ENCODE measurements at regions not wholly inside any gene's neighbourhood (a gene's known extent, or its start where the extent isn't known, plus 50 kb on each side); places are given as distances from the start of the nearest gene placed in this dataset.

DNA sequence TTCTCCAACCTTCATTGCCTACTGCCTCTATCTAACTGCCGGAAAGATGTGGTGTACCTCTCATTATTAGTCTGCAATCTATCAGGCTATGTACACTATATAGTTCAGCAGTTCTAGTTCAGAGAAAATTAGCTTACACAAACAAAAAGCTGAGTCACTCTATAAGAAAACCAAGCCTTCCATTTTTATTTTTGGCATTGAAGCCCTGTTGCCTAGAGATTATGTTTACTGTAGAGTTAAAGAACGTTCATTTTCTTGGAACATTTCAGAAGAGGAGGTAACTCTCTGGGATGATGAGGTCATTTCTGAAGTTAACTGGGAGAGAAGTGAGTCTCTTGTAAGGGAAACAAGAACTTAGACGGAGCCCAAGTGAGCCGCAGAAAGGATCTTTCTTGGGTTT is 133.5 kb downstream of the FAM124B start:
- no peak for DNase-seq (ENCODE audit: low read depth, low spot score)
- H3K4me3 ChIP-seq (ENCODE audit: low read length): no peak overlapping the region

DNA sequence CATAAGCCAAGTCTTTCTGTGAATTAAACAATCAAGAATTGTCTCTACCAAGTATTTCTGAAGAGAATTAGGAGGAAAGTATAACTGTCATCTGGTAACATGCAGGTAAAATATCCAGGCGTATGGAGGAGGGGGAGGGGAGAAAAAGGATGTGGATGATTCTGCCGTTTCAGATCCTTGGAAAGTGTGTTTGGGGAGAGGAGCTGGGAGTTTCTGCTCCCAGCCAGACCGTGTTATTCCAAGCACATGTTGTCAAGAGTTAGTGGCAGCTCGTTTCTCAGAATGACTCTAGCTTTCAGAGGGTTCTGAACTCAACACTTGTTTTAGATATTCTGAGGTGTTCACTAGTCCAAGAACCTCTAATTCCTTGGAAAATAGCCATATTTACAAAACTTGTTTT is 137.6 kb downstream of the FAM124B start:
- DNase-seq (ENCODE audit: low read depth, low spot score): no peak
- H3K4me3 ChIP-seq (ENCODE audit: low read length): no peak overlapping the region

DNA sequence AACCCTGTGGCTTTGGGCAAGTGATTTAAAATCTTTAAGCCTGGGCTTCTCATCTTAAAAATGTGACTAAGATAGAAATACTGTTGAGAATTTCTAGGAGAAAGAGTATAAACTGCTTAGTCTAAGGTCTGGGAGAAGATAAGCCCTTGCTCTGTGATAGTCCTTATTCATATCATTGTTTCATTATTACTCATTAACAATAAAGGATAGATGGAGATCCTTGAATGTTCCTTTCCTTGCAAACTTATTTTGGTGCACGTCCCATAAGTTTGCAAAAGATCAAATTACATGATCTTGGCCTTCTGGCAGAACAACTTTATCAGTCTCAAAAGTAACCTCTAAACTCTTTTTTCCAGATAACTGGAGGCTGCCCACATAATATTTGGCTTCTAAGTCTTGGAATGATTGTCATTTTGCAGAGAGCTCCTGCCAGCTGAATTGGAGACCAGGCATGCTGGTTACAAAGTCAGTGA is 138.3 kb downstream of the FAM124B start:
- no peak overlapping the region for H3K4me3 ChIP-seq (ENCODE audit: low read length)
- no peak for DNase-seq (ENCODE audit: low read depth, low spot score)

DNA sequence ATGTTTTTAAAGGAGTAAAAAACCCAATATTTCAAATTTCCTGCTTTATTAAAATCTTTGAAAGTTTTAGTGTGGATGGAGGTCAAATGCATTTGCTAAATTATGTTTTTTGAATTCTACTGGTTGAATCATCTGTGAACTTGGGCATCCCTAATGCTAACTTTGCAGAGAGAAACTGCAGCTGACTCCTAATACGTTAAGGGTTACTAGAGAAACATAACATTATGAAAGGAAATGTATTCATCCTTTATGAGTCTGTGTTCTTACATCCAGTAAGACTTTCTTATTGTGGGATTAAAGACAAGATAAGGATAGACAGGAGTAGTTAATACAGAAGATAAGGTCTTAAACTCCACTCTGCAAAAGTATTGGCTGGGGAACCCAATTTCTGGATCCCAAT is 140.6 kb downstream of the FAM124B start:
- no peak for DNase-seq (ENCODE audit: low read depth, low spot score)
- H3K4me3 ChIP-seq (ENCODE audit: low read length): no peak overlapping the region

DNA sequence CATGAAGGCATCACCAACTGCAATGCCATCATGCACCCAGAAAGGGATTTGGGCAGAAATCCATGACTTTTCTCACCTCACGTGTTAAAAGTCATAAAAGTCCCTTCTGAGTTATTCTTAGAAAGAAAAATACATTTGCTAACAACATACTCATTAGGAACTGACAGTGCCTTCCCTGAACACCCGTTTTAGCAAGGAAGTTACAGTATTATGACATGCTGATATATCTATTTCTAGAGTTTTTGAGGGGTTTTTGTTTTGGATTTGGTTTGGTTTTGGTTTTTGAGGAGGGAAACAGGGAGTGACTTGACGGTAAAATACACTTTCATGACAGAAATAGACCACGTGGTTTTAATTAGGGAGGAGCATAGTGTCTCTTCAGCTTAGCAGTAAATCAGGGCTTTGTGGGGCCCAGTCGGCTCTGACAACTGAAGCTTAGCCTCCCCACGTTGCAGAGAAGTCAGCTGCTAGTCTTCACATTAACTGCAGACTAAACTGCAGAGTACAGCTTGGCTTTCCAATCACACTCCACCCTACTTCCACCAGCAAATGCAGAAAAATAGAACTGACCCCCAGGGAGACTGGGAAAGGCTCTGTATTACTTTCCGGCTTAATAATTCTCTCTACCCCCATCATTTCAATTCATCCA is 141.4 kb downstream of the FAM124B start:
- no peak for DNase-seq (ENCODE audit: low read depth, low spot score)
- no peak overlapping the region for H3K4me3 ChIP-seq (ENCODE audit: low read length)

DNA sequence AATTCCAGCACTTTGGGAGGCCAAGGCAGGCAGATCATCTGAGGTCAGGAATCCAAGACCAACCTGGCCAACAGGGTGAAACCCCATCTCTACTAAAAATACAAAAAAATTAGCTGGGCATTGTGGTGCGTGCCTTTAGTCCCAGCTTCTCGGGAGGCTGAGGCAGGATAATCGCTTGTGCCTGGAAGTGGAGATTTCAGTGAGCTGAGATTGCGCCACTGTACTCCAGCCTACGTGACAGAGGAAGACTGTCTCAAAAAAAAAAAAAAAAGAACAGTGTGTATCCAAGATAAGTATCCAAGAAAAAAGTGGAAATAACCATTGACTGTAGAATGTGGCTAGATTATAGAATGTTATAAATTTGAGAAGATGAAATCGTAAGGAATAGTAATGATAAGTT is 142.1 kb downstream of the FAM124B start:
- no peak for DNase-seq (ENCODE audit: low read depth, low spot score)
- H3K4me3 ChIP-seq (ENCODE audit: low read length): no peak overlapping the region

DNA sequence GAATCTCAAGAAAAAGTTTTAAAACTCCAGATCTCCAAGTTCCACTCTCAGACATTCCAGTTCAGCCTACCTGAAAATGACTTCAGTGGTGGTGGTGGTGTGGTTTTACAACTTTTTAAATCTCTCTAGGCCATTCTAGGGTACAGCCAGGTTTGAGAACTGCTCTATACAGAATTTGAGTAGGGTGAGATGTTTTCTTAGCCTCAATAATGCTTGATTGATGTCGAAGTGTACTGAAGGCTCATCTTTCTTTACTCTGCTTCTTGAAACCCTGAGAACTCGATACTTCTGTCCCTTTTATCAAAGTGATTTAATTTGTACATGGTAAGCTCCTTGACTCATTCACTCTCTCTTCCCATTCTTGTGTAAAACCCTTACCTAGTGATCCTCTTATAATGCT is 143.8 kb downstream of the FAM124B start:
- H3K4me3 ChIP-seq (ENCODE audit: low read length): no peak overlapping the region
- no peak for DNase-seq (ENCODE audit: low read depth, low spot score)

DNA sequence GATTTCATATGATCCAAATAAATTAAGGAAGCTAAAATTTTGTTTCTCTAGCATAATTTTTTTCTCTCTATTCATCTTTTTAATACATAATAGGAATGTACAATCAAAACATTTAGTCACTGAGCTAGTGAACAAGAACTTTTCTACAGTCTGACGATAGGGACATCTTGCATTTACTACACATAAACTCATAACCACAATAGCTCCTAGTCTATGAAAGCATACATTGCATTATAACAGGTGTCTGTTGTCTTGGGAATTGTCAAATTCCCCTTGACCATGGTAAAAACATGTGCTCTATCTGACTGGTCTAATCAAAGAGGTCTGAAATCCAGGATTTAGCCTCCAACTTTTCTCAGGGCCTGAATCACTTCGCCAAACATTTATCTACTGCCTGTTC is 144.8 kb downstream of the FAM124B start:
- no peak for DNase-seq (ENCODE audit: low read depth, low spot score)

DNA sequence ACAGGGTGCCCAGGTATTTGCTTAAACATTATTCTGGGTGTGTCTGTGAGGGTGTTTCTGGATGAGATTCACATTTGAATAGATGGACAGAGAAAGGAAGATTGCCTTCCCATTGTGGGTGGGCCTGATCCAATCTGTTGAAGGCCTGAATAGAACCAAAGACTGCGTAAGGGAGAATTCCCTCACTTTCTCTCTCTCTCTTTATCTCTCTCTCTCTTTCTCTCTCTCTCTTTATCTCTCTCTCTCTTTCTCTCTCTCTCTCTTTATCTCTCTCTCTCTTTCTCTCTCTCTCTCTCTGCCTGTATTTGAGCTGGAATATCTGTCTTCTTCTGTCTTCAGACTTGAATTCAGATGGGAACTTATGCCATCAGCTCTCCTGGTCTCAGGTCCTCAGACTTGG is 148.4 kb downstream of the FAM124B start:
- H3K4me3 ChIP-seq (ENCODE audit: low read length): no peak overlapping the region
- no peak for DNase-seq (ENCODE audit: low read depth, low spot score)

More for the DNA sequence above, 144.8 kb downstream of the FAM124B start:
- no peak overlapping the region for H3K4me3 ChIP-seq (ENCODE audit: low read length)

DNA sequence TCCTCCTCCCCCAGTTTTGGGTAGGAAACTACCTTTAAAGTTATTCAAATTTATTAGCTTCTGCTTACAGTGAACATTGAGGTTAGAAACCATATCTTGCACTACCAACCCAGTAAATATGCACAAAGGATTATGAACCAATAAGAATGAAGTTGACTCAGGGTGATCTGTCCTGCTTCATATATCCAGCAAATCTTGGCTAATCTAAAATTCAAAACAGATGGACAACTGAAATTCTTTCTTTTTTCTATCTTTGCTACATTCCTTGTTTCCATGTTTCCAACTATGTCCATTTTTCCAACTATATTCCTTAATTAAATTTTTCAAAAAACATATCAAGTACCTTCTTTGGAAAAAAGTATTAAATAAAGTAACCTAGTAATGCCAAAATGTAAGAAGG is 149.3 kb downstream of the FAM124B start:
- no peak overlapping the region for H3K4me3 ChIP-seq (ENCODE audit: low read length)
- no peak for DNase-seq (ENCODE audit: low read depth, low spot score)

DNA sequence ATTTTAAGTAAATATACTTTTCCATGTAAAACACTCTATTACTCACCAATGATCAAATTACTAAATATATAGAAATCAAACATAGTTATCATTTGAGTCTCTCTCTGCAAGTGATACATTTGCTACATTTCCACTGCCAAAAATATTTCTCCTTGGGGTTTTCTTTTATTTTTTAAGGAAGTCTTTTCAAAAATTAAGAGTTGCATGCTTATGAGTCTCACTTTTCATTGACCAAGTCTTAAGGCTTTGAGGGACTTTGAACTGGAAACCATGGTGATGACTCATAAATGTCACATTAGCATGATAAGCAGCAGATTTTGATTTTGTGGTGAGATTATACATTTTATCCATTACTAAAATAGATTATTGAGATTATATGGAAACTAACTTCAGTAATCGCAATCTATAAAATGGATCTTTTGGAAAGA is 152.9 kb downstream of the FAM124B start:
- no peak overlapping the region for H3K4me3 ChIP-seq (ENCODE audit: low read length)
- no peak for DNase-seq (ENCODE audit: low read depth, low spot score)

DNA sequence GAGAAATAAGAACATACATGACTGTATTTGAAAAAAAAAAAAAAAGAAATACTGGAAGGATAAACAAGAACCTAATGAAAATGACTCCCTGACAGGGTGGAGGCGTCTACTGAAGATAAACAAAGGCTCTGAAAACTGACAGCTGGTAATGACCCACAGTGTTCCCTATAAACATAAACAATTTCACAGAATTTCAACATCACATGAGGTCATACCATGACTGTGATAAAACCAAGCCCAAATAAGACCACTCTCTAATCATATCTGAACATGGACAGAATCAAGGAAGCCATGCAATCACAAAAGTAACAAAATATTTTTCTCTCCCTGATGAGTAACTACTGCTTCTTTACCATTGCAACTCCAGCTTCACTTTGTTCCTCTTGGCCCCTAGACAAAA is 159.3 kb downstream of the FAM124B start:
- no peak for DNase-seq (ENCODE audit: low read depth, low spot score)
- no peak overlapping the region for H3K4me3 ChIP-seq (ENCODE audit: low read length)

DNA sequence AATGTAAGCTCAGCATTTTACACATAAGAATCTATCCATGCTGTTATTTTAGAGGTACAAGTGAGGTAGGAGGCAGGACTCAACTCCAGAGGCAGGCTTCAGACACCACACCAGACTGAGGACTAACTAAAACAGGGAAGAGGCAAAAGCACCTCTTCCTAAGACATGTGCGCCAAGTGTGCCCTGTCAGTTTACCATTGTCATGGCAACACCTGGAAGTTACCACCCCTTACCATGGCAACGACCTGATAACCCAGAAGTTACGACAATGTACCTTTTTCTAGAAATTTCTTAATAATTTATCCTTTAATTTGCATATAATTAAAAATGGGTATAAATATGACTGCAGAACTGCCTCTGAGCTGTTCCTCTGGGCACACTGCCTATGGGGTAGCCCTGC is 160.1 kb downstream of the FAM124B start:
- DNase-seq (ENCODE audit: low read depth, low spot score): no peak

DNA sequence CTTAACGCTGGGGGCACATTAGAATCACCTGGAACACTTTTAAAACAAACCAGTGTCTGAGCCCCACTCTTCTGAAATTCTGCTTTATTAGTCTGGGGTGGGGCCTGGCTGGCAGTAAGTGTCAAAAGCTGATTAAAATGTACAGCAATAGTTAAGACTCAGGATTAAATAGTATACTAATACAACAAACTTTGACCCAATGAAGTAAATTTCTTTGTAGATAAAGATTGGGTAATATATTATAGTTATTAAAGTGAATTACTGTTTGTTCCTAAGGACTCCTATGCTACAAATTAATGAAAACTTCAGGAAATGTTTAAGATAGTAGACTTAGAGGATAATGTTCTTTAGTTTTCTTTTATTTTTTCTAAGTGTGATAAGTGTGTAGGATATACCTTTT is 160.9 kb downstream of the FAM124B start:
- no peak overlapping the region for H3K4me3 ChIP-seq (ENCODE audit: low read length)
- DNase-seq (ENCODE audit: low read depth, low spot score): no peak

More for the DNA sequence above, 160.1 kb downstream of the FAM124B start:
- H3K4me3 ChIP-seq (ENCODE audit: low read length): no peak overlapping the region

DNA sequence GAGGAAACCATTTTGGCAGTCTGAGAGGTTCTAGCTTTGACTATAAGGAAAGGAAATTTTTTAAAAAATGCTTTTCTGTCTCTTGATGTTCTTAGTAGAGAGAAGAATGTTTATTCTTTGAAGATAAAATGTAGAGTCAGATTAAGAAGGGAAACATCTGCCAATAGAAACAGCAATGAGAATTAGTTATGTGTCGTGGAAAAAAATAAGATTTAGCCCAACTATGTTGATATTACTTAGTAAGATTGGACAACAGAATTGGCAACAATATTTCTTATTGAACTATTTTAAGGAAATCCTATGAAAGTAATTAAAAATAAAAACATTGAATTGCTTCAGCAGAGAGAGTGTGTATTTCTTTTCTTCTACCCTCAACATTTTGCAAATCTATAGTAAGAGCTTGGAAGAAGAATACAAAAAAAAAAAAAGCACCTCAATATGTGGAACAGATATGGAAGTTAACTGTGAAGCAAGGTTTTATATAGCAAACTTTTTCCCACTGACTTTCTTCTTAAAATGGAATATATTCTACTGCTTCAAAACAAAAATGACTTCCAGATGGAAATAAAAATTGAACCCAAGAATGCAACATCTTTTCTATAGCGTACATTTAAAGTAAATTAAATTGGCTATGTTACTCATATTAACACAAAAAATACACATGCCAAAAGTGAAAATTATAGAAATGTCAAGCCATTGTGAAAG is 177.9 kb downstream of the FAM124B start:
- no peak overlapping the region for H3K4me3 ChIP-seq (ENCODE audit: low read length)
- DNase-seq (ENCODE audit: low read depth, low spot score): no peak

DNA sequence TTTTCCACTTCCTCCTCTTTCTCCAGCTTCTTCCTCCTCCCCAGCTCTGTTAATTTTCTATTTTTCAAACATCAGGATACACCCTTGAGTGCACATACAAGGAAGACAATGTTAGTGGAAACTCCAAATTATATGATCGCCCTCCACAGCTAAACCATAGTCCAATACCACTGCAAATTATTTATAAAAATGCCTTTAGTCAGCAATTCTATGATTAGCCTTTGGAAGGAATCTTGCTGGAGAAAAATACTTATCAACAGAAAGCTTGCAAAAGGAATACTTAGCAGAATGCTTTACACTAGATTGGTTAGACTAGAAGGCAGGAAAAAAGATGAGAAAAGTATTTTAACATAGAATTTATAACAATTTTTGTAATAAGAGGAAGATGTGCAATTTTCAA is 178.9 kb downstream of the FAM124B start:
- no peak for DNase-seq (ENCODE audit: low read depth, low spot score)
- no peak overlapping the region for H3K4me3 ChIP-seq (ENCODE audit: low read length)

DNA sequence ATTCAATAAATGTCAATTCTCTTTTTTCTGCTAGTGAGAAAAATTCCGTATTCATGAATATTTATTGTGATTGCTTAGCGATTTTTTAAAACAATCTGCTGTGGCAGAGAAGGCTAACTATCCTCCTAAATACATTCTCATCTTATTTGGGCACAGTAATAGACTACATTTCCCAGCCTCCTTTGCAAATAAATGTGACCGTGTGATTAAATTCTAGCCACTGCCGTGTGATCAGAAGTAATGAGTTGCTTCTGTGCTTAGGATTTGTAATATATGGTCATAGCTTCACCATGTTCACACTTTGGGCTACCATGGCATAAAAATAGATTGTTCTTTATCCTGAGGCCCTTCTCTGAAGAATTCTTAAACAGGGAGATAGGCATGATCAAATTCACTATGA is 179.6 kb downstream of the FAM124B start:
- H3K4me3 ChIP-seq (ENCODE audit: low read length): no peak overlapping the region
- no peak for DNase-seq (ENCODE audit: low read depth, low spot score)

DNA sequence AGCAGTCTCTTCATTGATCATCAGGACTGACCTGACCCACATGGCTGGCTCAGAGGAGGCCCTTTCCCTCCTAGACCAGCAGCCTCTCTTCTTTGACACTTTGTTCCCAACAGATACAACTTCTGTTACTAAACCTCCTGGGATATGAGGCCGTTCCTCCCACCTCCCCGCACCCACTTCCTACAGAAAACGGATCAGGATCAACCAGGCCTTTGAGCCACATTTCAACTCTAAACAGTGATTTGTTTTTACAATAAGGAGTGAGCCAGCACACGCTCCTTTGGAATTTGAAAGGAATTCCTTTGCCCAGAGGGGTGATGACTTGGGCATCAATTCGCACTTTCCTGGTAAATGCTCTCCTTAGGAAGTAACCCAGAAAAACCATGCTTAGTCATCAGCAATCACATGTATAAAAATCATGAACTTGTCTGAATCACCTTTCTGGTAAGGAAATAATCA is 180.4 kb downstream of the FAM124B start:
- DNase-seq (ENCODE audit: low read depth, low spot score): no peak
- no peak overlapping the region for H3K4me3 ChIP-seq (ENCODE audit: low read length)

DNA sequence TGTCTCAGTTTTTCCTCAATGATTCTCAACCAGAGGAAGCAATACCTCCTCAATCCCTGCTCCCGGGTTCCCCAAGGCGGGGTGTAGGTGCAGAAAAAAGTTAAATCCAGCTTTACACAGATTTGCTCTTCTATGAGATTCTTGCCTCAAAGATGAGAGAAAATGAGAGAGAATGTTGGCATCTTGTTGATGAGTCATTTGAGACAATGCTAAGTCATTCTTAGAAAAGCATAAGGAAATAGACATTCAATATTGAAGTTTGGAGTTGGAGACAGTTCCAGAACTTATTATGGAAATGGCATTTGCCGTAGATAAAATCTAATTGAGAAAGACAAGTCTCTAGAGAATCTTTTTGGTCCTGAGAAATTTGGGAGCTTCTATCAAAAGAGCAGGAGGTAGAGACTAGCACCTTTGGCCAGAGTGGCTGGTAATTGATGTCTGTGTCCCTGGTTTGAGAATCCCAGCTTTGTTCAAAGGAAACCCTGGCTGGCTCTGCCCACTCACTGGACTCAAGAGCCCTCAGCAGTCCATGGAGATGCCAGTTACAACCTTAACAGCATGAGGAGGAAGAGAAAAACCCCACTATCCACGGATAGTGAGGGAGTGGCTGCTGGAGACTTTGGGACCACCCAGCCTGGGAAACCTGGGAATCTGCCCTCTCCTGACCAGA is 181.2 kb downstream of the FAM124B start:
- DNase-seq (ENCODE audit: low read depth, low spot score): no peak
- no peak overlapping the region for H3K4me3 ChIP-seq (ENCODE audit: low read length)

DNA sequence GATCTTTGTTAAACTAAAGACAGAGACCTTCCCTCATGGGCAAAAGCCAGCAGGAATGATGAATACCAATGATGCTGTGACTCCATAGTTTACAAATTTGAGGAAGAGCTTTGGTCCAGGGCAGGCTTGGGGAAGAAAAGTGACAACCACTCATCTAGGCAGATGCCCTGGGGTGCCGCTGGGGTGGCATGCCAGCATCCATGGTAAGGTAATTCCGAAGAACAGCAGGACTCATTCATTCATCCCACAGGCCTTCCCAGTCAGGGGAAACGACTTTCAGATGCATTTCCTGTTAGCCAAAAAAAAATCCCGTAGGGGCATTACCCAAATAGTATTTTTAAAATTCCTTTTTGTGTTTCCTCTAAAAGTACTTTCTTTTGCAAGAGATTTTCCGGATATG is 180.7 kb upstream of the SERPINE2 start:
- H3K4me3 ChIP-seq (ENCODE audit: low read length): no peak overlapping the region
- no peak for DNase-seq (ENCODE audit: low read depth, low spot score)
